ENCODE measurements at regions not wholly inside any gene's neighbourhood (a gene's known extent, or its start where the extent isn't known, plus 50 kb on each side); places are given as distances from the start of the nearest gene placed in this dataset.
"Not testable (repeated sequence)": the region's sequence is repeated elsewhere in the genome, so short reads cannot be mapped to it uniquely, and the experiment has no call there.

- TF ChIP-seq NKRF (conservative IDR thresholded peaks at IDR 0.05) (no peak), ZNF207 (IDR thresholded peaks at IDR 0.05; ENCODE audit: borderline replicate concordance) (no peak), HDGF (IDR thresholded peaks at IDR 0.05) (no peak), MLLT1 (IDR thresholded peaks at IDR 0.05) (no peak), EP300 (IDR thresholded peaks at IDR 0.05; ENCODE audit: borderline replicate concordance in 1 of 2, control insufficient read depth in 1 of 2, low read depth in 2 of 2, low read length in 2 of 2) (no peak)
Measured at GRCh38 chr3:26308454-26308853, 314.1 kb upstream of the LRRC3B start (continued).

DNA sequence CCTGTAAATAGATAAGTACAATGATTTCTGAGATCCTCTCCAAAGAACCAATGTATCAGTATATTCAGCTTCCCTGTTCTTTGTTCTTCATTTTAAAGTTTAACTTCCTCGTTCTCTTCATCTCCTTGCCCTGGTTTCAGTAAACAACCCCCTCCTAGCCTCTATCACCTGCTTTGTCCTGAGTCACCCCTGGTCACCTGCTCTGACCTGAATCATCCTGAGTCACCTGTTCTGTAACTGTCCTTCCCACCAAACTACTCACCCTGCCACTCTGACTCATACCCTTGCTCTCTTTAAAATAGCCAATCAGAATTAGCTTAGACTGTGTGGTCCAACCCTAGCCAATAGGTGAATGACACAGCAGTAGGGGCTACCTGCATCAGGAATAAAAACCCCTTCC is 313.0 kb upstream of the LRRC3B start:
- H3K4me2 ChIP-seq (ENCODE audit: control insufficient read depth, insufficient read depth); H3K4me1 ChIP-seq (ENCODE audit: control insufficient read depth, insufficient read depth, low read length); FAIRE-seq; H3K27ac ChIP-seq (ENCODE audit: control insufficient read depth, insufficient read depth); DNase-seq (ENCODE audit: low read depth, low spot score); ATAC-seq; H3K9ac ChIP-seq (ENCODE audit: control insufficient read depth, insufficient read depth, low read length); CTCF ChIA-PET; RAD21 ChIA-PET (ENCODE audit: unreplicated experiment); H2AFZ ChIP-seq (ENCODE audit: control insufficient read depth, low read depth, low read length); in situ Hi-C loops (cut with MboI); H3K27me3 ChIP-seq (replicated peaks in 1 of 2; ENCODE audit: control insufficient read depth in 2 of 2, insufficient read depth in 2 of 2, low read length in 1 of 2); intact Hi-C loops (cut with micrococcal nuclease; ENCODE audit: unreplicated experiment); H3K36me3 ChIP-seq (ENCODE audit: control insufficient read depth in 2 of 2, insufficient read depth in 2 of 2, low read length in 1 of 2); H3K79me2 ChIP-seq (ENCODE audit: control insufficient read depth, insufficient read depth, low read length); H3K9me3 ChIP-seq (replicated peaks; ENCODE audit: control insufficient read depth, insufficient read depth, low read length); H4K20me1 ChIP-seq (ENCODE audit: control insufficient read depth, insufficient read depth); POLR2A ChIA-PET; SMC1A ChIA-PET (ENCODE audit: uncharacterized antibody, unreplicated experiment); H3K4me3 ChIP-seq; BruUV-seq (replicated peaks): not testable (repeated sequence)
- 0% methylated on average over 1 of the region's 1 CpG for whole genome bisulfite sequencing (ENCODE audit: insufficient coverage, insufficient replicate concordance, low lambda C conversion rate, missing lambda C conversion rate)
